AG10803 (cell line): ENCODE measurements at regions not wholly inside any gene's neighbourhood (a gene's known extent, or its start where the extent isn't known, plus 50 kb on each side); places are given as distances from the start of the nearest gene placed in this dataset.

ENCODE experiments used
- DNase-seq: peaks from one replicate; pipeline ENCODE4 v3.0.0; 2010; ENCODE audit warnings: low read depth
- H3K4me3 ChIP-seq: 2 replicates; pipeline ENCODE4 v1.5.1; 2011; ENCODE audit warnings: mild to moderate bottlenecking, low read length, control low read depth
- TF ChIP-seq, protein P1 (sequence below): conservative IDR thresholded peaks from 2 replicates; pipeline ENCODE4 v1.5.1; 2011; ENCODE audit warnings: mild to moderate bottlenecking, low read length, control low read depth, inconsistent platforms

DNA sequence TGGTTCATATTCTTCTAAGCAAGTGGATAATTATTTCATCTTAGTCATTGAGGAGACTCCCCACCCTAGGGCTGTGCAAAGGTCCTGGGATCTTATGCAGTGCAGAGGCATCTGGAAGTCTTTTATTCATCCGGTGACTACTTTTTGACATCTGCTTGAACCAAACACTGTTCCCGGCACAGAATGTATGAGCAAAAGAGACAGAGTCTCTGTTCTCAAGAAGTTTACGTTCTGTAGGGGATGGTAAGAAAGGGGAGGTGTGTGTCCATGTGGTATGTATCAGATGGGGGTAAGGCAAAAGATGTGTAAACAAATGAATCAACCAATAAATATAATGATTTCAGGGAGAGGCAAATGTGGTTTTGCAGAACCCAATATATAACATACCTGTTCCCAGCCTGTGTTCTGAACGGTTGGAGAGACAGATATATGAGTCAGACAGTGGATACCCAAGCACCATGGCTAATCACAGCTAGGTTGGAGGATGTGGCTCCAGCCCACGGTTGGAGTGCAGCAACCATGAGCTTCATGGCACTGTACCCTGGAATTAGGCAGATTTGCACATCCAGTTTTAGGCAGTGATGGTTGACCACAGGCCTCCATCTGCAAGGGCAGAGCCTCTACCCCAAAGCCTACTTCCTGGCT, 75.1 kb upstream of the CADM1 start:
- H3K4me3 ChIP-seq: no peak overlapping the region
- TF ChIP-seq, protein P1, sequence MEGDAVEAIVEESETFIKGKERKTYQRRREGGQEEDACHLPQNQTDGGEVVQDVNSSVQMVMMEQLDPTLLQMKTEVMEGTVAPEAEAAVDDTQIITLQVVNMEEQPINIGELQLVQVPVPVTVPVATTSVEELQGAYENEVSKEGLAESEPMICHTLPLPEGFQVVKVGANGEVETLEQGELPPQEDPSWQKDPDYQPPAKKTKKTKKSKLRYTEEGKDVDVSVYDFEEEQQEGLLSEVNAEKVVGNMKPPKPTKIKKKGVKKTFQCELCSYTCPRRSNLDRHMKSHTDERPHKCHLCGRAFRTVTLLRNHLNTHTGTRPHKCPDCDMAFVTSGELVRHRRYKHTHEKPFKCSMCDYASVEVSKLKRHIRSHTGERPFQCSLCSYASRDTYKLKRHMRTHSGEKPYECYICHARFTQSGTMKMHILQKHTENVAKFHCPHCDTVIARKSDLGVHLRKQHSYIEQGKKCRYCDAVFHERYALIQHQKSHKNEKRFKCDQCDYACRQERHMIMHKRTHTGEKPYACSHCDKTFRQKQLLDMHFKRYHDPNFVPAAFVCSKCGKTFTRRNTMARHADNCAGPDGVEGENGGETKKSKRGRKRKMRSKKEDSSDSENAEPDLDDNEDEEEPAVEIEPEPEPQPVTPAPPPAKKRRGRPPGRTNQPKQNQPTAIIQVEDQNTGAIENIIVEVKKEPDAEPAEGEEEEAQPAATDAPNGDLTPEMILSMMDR: no peak
- DNase-seq: no peak

DNA sequence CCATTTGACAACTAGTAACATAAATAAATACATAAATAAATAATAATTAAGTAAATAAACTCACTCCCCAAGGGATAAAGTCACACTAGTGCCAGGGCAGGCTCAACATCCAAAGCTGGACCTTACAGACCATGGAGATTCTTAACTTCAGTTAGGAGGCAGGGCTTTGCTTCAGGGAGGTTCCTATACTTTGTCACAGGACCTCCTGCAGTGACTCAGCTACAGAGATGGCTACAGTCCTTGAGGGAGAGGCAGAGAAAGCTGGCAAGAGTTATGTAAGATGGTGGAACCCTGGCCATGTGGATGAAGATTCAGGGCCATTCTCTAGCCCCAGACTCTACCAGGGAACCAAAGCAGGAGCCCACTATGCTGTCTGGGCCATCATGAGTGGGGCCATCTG, 74.1 kb upstream of the CADM1 start:
- TF ChIP-seq, protein P1: no peak
- DNase-seq: no peak
- no peak overlapping the region for H3K4me3 ChIP-seq

DNA sequence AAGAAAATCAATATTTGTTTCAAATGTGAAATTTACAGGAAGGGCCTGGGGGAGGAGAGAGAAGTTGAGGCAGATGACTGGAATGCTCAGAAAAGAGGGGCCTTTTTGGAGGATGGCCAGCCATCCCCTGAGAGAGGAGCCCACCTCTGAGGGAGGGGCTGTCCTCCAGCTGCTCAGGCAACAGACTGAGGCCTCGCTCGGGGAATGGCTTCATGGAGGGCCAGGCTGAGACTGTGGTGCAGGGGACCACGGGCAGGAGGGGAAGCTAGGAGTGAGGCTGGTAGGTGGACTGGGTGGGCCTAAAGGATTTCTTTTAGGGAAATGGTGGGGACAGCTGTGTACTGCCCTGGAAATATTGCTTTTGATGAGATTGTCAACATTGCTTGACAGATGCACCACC, 73.5 kb upstream of the CADM1 start:
- DNase-seq: no peak
- TF ChIP-seq, protein P1: no peak
- no peak overlapping the region for H3K4me3 ChIP-seq

DNA sequence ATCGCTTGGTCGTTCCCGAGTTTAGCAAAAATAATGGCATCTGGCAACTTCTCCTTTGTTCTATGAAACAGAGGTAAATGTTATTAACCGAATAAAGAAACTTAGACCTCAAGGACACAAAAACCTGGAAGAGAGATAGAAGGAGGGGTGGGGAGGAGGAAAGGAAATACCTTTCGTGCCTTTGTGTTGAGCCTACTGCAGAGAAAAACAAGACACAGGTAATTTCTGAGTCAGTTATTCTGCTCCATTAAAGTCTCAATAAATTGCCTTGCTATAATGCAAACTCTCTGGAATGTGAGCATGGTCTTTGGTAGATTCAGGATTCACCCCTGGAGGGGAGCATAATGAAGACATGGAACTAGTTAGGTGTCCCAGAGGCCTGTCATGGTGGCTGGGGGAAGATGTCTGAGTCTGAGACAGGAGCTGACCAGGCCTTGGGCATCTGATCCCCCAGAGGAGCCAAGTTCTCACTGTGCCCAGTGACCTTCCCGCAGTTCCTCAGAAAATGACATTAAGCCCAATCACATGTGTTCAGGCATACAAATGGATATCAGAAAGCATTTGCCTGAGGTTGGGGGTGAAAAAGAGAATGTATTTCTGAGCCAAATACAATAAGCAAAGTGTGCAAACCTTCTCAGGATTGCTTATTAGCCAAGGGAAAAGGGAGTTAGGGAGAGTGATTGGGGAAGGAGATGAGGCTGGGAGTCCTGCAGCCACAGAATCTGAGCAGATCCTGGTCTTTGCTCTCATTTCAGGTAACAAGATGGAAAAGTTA, 72.6 kb upstream of the CADM1 start:
- TF ChIP-seq, protein P1: no peak
- H3K4me3 ChIP-seq: no peak overlapping the region
- DNase-seq: no peak

DNA sequence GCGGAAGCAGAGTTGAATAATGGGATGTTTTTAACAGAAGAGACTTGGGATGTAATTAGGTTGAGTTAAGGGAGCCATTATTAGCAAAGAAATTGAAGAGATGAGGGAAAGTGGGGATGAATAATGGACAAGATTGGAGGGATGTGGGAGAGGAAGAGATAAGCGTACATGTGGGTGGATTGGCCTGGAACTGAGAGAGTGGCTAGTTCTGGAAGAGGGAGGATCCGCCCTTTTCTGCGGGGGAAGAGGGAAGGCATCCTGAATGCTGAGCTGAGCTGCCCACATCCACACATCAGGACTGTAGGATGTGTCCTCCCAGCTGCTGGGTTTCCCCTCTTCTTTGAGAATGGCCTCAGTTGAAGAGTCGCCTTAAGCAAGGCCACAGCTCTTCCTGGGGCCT, 68.3 kb upstream of the CADM1 start:
- DNase-seq: no peak
- H3K4me3 ChIP-seq: no peak overlapping the region
- TF ChIP-seq, protein P1: no peak

DNA sequence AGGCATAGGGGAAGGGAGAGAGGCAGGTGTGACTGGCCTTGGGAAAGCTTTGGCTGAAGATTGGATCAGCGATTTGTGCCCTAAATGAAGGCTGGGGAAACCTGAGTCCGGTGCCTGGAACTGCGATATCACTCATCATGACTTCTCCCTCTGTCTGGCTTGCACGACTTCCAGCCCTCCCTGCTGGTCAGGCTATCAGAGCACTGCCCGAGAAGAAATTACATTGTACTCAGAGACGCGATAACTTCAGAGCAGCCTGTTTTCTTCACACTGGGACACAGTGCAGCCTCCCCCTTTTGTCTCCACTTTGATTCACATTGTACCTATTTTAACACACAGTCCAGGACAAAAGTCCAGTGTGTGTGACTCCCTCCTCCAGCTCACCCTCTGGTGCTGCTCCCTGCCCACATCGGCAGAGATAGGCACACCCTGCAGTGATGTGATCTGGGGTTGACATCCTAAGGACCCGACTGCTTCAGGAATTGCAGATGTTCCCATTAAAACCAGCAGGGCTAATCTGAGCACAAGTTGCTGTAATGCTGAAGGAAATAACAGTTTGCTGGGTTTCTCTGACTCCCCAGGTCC, 62.1 kb upstream of the CADM1 start:
- TF ChIP-seq, protein P1: no peak
- DNase-seq: no peak
- H3K4me3 ChIP-seq: no peak overlapping the region

DNA sequence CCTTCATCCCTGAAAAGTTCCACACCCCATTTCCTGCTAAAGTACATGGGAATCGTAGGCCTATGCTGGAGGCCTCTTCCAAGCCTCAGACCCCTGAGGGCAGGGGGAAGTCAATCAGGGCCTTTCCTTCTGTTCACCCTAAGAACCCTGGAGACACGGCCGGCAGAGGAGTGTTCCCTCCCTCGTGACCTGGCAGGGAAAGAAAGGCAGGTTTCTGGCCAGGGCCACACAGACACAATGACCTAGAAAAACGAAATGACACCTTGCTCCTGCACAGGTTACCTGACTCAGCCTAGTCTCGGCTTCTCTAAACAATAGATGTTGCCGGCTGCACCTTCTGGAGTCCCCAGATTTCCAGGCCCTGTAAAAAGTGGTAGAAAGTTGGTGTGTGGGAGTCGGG, 60.6 kb upstream of the CADM1 start:
- TF ChIP-seq, protein P1: no peak
- DNase-seq: no peak
- no peak overlapping the region for H3K4me3 ChIP-seq
